ENCODE measurements at regions not wholly inside any gene's neighbourhood (a gene's known extent, or its start where the extent isn't known, plus 50 kb on each side); places are given as distances from the start of the nearest gene placed in this dataset.

- Histone ChIP-seq H3K36me3 (no peaks in the 10 kb centered on the region), H3K27me3 (no peaks in the 10 kb centered on the region), H3K9me3 (no peaks in the 10 kb centered on the region), H3K4me3 (no peak overlapping the region), H3K4me1 (peaks cover 0 to 13% (median 0%) of the 10 kb centered on the region in 3 donors), H3K27ac (no peak overlapping the region)
- TF ChIP-seq CTCF (IDR thresholded peaks at IDR 0.05) (no peak), POLR2A (IDR thresholded peaks at IDR 0.05) (no peak)
- no peak for DNase-seq
- intact Hi-C loops (cut with DNase I) = no loop called here
- 59 to 93% methylated on average over 3 of the region's 3 CpGs for WGBS, 2 donors
Measured at GRCh38 chr14:96150214-96150613, 54.4 kb upstream of the BDKRB2 start.

DNA sequence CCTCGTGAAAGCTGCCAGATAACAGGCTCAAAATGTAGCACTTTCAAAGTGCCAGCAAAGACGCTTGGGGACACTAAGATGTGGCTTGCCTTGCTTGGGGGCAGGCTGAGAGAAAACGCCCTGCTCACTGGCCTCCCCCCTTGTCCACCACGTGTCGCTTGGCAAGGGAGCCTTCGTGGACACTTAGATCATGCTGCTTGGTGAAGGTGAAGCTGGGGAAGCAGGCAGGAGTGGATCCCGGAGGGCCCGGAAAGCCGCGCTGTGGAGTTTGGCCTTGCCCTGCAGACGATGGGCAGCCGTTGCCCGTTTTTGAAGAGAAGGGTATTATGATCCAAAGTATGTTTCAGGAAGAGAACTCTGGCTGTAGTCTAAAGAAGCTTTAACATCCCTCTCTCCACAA, 53.4 kb upstream of the BDKRB2 start:
- Histone ChIP-seq H3K27me3 (no peaks in the 10 kb centered on the region), H3K27ac (no peak overlapping the region), H3K9me3 (no peaks in the 10 kb centered on the region), H3K4me3 (no peak overlapping the region), H3K36me3 (no peaks in the 10 kb centered on the region), H3K4me1 (peaks cover 0 to 2% (median 0%) of the 10 kb centered on the region in 3 donors)
- intact Hi-C loops (cut with DNase I) = no loop called here
- 76 to 83% methylated on average over 7 to 13 of the region's 13 CpGs for WGBS, 2 donors
- TF ChIP-seq POLR2A (IDR thresholded peaks at IDR 0.05) (no peak), CTCF (IDR thresholded peaks at IDR 0.05) (no peak)
- DNase-seq = no peak

DNA sequence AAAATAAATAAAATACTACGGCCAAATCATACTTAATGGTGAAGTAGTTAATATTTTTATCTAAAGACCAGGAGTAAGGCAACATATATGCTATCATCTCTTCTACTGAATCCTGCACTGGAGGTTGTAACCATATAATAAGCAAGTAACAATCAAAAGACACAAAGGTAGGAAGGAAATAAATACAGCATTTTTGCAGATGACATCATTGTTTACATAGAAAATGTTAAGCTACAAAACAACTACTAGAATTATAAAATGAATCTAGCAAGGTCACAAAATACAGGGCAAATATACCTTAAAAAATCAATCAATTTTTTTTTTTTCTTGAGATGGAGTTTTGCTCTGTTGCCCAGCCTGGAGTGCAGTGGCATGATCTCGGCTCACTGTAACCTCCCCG, 51.6 kb upstream of the BDKRB2 start:
- TF ChIP-seq CTCF (IDR thresholded peaks at IDR 0.05) (no peak), POLR2A (IDR thresholded peaks at IDR 0.05) (no peak)
- Histone ChIP-seq H3K4me1 (no peaks in the 10 kb centered on the region), H3K27ac (no peak overlapping the region), H3K27me3 (no peaks in the 10 kb centered on the region), H3K36me3 (no peaks in the 10 kb centered on the region), H3K4me3 (no peak overlapping the region), H3K9me3 (no peaks in the 10 kb centered on the region)
- intact Hi-C loops (cut with DNase I) = no loop called here
- DNase-seq = no peak
- WGBS, 2 donors = 85 to 89% methylated on average over 3 of the region's 3 CpGs

Data from esophagus squamous epithelium (tissue), 5 donors.